ENCODE measurements at regions not wholly inside any gene's neighbourhood (a gene's known extent, or its start where the extent isn't known, plus 50 kb on each side); places are given as distances from the start of the nearest gene placed in this dataset.
A peak's percentile ranks its signal among the peaks of the same experiment; 100 is the strongest.
"Not testable (repeated sequence)": the region's sequence is repeated elsewhere in the genome, so short reads cannot be mapped to it uniquely, and the experiment has no call there.

DNA sequence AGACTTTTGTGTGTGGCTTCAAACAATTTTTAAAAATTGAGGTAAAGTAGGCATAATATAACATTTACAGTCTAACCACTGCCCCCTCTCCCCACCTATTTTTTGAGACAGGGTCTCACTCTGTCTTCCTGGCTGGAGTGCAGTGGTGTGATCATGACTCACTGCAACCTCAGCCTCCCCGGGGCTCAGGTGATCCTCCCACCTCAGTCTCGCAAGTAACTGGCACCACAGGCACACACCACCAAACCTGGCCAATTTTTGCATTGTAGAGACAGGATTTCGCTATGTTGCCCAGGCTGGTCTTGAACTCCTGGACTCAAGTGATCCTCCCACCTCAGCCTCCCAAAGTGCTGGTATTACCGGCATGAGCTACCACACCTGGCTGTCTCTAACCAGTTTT lies 161.8 kb downstream of the GOSR1 start:
- not testable (repeated sequence) for DNase-seq (ENCODE audit: low read depth)

GRCh38 chr17:30631651-30632050 lies 154.4 kb downstream of the GOSR1 start:
- not testable (repeated sequence) for DNase-seq (ENCODE audit: low read depth)

GRCh38 chr17:30625380-30625779 lies 148.2 kb downstream of the GOSR1 start:
- not testable (repeated sequence) for DNase-seq (ENCODE audit: low read depth)

GRCh38 chr17:30624180-30624579 lies 147.0 kb downstream of the GOSR1 start:
- DNase-seq (ENCODE audit: low read depth), result not testable (repeated sequence)

- DNase-seq (ENCODE audit: low read depth), result not testable (repeated sequence)
These were observed 132.5 kb downstream of the GOSR1 start for GRCh38 chr17:30609682-30610081.

DNA sequence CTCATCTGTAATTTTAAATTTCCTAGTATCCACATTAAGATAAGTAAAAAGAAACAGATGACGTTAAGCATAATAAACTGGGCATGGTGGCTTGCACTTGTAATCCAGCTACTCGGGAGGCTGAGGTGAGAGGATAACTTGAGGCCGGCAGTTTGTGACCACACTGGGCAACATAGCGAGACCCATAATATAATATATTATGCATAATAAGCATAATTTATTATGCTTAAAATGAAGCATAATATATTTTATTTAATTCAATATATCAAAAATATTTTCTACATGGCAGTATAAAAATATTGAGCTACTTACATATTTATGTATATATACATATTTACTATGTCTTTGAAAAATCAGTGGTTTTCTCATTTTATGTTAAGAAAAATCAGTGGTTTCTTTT lies 128.3 kb downstream of the GOSR1 start:
- no peak for DNase-seq (ENCODE audit: low read depth)

- no peak for DNase-seq (ENCODE audit: low read depth)
These were observed 127.8 kb downstream of the GOSR1 start for GRCh38 chr17:30605027-30605426.

DNA sequence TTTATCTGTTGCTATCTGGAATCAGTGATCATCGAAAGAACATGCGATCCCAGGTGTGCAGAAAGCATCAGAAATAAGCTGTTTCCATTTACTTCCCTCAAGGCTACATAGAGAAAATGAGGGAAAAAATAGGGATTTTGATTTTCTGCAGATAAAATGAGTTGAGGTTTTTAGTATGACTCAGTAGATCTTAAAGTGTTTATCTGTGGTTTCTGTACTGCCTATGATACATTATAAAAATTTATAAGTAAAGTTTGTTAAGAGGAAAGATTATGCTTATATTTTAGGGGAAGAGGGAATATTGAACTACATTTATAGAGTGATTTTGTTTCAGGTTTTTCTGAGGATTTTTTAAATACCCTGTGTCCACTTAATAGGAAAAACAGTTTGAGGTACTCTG lies 125.2 kb downstream of the GOSR1 start:
- DNase-seq (ENCODE audit: low read depth), result not testable (repeated sequence)

GRCh38 chr17:30601984-30602383 lies 124.8 kb downstream of the GOSR1 start:
- DNase-seq (ENCODE audit: low read depth), result not testable (repeated sequence)

- DNase-seq (ENCODE audit: low read depth), result peak; percentile 11
These were observed 123.8 kb downstream of the GOSR1 start for GRCh38 chr17:30600830-30601494.

- peak; percentile 36 for DNase-seq (ENCODE audit: low read depth)
These were observed 123.0 kb downstream of the GOSR1 start for GRCh38 chr17:30600060-30600829.

DNA sequence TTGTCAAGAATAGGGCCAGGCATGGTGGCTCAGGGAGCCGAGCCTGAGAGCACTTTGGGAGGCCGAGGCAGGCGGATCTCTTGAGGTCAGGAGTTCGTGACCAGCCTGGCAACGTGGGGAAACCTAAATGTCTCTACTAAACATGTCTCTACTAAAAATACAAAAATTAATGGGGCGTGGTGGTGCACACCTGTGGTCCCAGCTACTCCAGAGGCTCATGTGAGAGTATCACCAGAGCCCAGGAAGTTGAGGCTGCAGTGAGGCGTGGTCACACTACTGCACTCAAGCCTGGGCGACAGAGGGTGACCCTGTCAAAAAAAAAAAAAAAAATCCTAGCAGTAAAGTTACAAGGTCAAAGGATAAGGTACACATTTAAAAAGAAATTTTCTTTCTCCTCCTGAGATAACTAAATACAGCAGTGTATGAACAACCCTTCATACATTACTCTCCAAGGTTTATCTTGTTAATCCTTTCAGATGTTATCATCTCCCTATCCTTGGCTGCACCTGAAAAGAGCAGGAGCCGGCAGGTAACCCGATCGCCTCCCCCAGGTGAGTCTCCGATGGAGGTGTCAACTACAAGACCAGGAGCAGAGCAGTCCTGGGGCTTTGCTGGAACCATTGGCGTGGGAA lies 122.3 kb downstream of the GOSR1 start:
- no peak for DNase-seq (ENCODE audit: low read depth)

DNA sequence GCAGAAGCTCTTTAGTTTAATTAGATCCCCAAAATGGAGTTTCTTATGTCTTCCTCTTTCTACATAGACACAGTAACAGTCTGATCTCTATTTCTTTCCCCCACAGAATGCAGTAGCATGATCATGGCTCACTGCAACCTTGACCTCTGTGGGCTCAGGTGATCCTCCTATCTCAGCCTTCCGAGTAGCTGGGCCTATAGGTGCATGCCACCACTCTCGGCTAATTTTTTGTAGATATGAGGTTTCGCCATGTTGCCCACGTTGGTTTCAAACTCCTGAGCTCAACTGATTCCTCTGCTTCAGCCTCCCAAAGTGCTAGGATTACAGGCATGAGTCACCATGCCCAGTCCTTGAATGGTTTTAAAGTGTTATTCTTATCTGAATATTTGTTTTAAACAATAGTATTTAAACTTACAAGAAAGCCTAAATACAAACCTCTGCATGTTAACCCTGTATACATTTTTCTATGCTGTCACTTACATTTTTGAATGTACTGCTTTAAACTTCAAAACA lies 120.6 kb downstream of the GOSR1 start:
- no peak for DNase-seq (ENCODE audit: low read depth)

DNA sequence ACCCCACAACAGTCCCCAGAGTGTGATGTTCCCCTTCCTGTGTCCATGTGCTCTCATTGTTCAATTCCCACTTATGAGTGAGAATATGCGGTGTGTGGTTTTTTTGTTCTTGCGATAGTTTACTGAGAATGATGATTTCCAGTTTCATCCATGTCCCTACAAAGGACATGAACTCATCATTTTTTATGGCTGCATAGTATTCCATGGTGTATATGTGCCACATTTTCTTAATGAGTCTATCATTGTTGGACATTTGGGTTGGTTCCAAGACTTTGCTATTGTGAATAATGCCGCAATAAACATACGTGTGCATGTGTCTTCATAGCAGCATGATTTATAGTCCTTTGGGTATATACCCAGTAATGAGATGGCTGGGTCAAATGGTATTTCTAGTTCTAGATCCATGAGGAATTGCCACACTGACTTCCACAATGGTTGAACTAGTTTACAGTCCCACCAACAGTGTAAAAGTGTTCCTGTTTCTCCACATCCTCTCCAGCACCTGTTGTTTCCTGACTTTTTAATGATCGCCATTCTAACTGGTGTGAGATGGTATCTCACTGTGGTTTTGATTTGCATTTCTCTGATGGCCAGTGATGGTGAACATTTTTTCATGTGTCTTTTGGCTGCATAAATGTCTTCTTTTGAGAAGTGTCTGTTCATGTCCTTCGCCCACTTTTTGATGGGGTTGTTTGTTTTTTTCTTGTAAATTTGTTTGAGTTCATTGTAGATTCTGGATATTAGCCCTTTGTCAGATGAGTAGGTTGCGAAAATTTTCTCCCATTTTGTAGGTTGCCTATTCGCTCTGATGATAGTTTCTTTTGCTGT lies 120.0 kb downstream of the GOSR1 start:
- not testable (repeated sequence) for DNase-seq (ENCODE audit: low read depth)

DNA sequence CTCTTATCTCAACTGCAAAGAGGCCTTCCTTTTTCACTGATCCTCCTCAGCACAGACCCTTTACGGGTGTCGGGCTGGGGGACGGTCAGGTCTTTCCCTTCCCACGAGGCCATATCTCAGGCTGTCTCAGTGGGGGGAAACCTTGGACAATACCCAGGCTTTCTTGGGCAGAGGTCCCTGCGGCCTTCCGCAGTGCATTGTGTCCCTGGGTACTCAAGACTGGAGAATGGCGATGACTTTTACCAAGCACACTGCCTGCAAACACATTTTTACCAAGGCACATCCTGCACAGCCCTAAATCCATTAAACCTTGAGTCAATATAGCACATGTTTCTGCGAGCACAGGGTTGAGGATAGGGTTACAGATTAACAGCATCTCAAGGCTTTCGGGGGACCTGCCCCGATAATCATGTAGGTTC lies 117.8 kb downstream of the GOSR1 start:
- not testable (repeated sequence) for DNase-seq (ENCODE audit: low read depth)

GRCh38 chr17:30594223-30594952 lies 117.2 kb downstream of the GOSR1 start:
- no peak for DNase-seq (ENCODE audit: low read depth)

- DNase-seq (ENCODE audit: low read depth), result no peak
These were observed 113.0 kb downstream of the GOSR1 start for GRCh38 chr17:30590081-30590733.

DNA sequence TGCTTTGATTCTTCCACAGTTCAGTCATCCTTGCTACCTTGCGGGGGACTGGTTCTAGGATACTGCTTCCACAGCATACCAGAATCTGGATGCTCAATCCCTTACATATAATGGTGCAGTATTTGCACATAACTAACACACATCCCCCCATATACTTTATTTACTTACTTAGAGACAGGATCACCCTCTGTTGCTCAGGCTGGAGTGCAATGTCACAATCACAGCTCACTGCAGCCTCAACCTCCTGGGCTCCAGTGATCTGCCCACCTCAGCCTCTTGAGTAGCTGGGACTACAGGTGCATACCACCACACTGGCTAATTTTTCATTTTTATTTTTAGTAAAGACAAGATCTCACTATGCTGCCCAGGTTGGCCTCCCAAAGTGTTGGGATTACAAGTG lies 112.2 kb downstream of the GOSR1 start:
- no peak for DNase-seq (ENCODE audit: low read depth)

DNA sequence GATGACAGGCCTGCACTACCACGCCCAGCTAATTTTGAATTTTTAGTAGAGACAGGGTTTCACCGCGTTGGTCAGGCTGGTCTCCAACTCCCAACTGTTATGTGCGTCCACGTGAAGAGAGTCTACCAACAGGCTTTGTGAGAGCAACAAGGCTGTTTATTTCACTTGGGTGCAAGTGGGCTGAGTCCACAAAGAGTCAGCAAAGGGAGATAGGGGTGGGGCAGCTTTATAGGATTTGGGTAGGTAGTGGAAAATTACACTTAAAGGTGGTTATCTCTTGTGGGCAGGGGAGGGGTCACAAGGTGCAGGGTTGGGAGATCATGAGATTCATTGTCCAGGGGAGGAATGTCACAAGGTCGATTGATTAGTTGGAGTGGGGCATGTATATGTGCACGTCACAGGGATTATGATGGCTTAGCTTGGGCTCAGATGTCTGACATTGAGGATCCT lies 111.6 kb downstream of the GOSR1 start:
- no peak for DNase-seq (ENCODE audit: low read depth)

DNA sequence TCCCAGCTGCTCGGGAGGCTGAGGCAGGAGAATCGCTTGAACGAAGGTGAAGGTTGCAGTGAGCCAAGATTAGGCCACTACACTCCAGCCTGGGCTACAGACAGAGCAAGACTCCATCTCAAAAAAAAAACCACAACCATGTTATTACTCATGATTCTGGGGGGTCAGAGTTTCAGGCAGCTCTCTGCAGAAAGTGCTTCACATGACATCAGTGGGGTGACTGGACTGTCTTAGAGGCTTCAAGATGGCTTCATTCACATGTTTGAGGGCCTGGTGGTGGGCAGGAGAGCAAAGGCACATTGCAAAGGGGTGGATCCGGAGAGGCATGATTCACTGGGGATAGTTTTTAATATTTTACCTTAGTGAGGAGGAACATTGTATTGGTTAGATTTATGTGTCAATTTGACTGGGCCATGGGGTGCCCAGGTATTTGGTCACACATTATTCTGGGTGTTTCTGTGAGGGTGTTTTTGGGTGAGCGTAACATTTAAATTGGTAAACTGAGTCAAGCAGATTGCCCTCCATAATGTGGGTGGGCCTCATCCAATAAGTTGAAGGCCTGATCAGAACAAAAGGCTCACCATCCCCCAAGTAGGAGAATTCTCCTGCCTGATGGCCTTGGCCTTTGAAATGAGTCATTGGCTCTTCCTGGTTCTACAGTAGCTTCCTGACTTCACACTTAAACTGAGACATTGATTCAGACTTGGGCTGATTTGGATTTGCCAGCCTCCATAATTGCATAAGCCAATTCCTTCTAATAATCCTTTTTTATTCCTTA lies 109.8 kb downstream of the GOSR1 start:
- DNase-seq (ENCODE audit: low read depth), result no peak
